Body of pancreas (tissue), 4 donors: ENCODE measurements at regions not wholly inside any gene's neighbourhood (a gene's known extent, or its start where the extent isn't known, plus 50 kb on each side); places are given as distances from the start of the nearest gene placed in this dataset.

Source experiments
- CTCF ChIP-seq, 7 experiments: fragments of 450-650 bp in 4 of 7; fragments of 200-600 bp in 3 of 7; sonication (generic) in 3 of 7; IDR thresholded peaks; one replicate each; pipeline ENCODE4 v1.5.1; 2016 to 2019; ENCODE audit warnings: antibody characterized with exemption in 7 of 7
- POLR2A ChIP-seq, 3 donors: fragments of 450-650 bp; IDR thresholded peaks; one replicate each; pipeline ENCODE4 v1.6.1; 2016; ENCODE audit warnings: antibody characterized with exemption in 3 of 3, mild to moderate bottlenecking in 2 of 3

DNA sequence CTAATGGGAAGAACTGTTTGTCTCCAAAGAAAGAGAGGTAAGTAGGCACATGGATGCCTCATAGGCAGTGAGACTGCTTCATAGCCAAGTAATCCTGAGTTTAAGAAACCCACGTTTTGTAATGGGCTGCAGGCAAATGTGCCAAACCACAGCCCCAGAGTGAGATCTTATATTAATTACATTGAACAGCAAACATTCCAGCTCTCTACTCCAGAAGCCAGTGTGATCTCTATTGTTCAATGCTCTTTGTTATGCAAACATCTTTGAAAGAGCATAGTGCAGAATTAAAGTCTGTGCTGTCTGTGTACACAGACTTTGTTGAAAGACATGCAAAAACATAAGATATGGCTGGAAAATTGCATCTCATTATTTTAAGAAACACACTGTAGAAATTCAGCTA, 720.8 kb upstream of the REG3G start:
- TF ChIP-seq CTCF (IDR thresholded peaks at IDR 0.05), result no peak
- TF ChIP-seq POLR2A (IDR thresholded peaks at IDR 0.05), result no peak
